ENCODE measurements at regions not wholly inside any gene's neighbourhood (a gene's known extent, or its start where the extent isn't known, plus 50 kb on each side); places are given as distances from the start of the nearest gene placed in this dataset.

DNA sequence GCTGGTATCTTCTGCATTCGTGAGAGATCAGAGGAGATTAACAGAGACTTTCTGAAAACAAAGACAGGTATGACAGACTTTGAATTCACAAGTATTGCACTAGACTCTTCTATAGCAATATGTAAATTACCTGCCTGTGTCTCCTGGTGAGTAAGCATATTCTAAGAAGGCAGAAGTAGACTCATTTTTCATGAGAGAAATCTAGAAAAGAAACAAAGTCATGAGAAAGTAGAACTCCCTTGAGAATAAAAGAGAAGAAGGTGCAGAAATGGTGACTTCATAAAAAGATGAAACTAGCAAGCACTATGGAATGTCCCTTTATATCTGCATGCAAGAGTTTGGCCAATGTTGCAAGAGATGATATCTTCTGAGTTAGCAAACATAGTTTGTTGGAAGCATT, 419.8 kb downstream of the DMRT2 start:
- H3K79me2 ChIP-seq = no peaks in the 10 kb centered on the region
- DNase-seq (ENCODE audit: low spot score) = no peak
- no peaks in the 10 kb centered on the region for H3K9me3 ChIP-seq (ENCODE audit: low read depth)

DNA sequence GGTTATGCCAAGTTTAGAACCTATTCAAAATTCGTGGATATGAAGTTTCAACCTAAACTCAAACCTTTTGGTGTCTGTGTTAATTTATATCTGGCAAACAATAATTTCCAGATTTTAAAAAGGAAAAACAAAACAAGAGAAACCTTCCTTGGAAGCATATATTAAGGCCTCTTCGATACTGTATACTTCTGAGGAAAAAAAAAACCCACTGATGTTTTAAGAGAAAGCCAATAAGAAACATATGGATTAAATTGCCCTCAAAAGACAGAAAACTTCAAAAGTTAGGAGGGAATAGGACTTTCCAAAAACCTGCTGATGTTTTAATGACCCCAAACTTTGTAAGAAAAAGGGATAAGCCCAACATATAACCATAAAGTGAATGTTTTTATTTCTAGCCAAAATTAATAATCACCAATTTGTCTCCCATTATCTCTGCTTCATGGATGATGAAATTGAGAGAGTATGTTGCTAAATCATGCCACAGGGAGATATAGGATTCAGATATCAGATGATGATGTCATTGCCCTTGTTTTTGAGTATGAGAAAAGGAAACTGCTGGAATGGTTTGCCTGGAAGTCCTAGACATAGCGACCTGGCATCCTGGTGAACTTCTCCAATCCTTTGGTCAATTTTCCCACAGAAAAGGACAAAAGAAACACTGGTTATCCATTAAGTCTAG, 423.9 kb downstream of the DMRT2 start:
- no peak for DNase-seq (ENCODE audit: low spot score)
- Histone ChIP-seq H3K9me2 (replicated peaks; ENCODE audit: insufficient read depth) (no peaks in the 10 kb centered on the region), H3K27ac (no peak overlapping the region), H3K36me3 (replicated peaks; ENCODE audit: insufficient read depth, low read depth) (no peaks in the 10 kb centered on the region), H3K4me3 (no peak overlapping the region), H3K4me1 (ENCODE audit: insufficient read depth) (no peaks in the 10 kb centered on the region), H3K27me3 (no peaks in the 10 kb centered on the region), H3K9me3 (ENCODE audit: low read depth) (no peaks in the 10 kb centered on the region), H3K4me2 (no peak overlapping the region), H2AFZ (no peak overlapping the region), H3K79me2 (no peaks in the 10 kb centered on the region), H4K20me1 (ENCODE audit: insufficient read depth, poor library complexity, severe bottlenecking) (no peaks in the 10 kb centered on the region)
- 29% methylated on average over 3 of the region's 3 CpGs for WGBS (ENCODE audit: low lambda C conversion rate, missing lambda C conversion rate)
- TF ChIP-seq, protein P1, sequence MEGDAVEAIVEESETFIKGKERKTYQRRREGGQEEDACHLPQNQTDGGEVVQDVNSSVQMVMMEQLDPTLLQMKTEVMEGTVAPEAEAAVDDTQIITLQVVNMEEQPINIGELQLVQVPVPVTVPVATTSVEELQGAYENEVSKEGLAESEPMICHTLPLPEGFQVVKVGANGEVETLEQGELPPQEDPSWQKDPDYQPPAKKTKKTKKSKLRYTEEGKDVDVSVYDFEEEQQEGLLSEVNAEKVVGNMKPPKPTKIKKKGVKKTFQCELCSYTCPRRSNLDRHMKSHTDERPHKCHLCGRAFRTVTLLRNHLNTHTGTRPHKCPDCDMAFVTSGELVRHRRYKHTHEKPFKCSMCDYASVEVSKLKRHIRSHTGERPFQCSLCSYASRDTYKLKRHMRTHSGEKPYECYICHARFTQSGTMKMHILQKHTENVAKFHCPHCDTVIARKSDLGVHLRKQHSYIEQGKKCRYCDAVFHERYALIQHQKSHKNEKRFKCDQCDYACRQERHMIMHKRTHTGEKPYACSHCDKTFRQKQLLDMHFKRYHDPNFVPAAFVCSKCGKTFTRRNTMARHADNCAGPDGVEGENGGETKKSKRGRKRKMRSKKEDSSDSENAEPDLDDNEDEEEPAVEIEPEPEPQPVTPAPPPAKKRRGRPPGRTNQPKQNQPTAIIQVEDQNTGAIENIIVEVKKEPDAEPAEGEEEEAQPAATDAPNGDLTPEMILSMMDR (IDR thresholded peaks at IDR 0.05; ENCODE audit: poor library complexity) = no peak
- no peak for TF ChIP-seq EZH2 (IDR thresholded peaks at IDR 0.05; ENCODE audit: borderline replicate concordance)
- no peak for TF ChIP-seq EZH2phosphoT487 (IDR thresholded peaks at IDR 0.05; ENCODE audit: low read depth, severe bottlenecking, unreplicated experiment)

More for the DNA sequence above, 419.8 kb downstream of the DMRT2 start:
- Histone ChIP-seq H3K4me2 (no peak overlapping the region), H2AFZ (no peak overlapping the region), H3K27me3 (no peaks in the 10 kb centered on the region), H4K20me1 (ENCODE audit: insufficient read depth, poor library complexity, severe bottlenecking) (no peaks in the 10 kb centered on the region), H3K36me3 (replicated peaks; ENCODE audit: insufficient read depth, low read depth) (no peaks in the 10 kb centered on the region), H3K27ac (no peak overlapping the region), H3K4me3 (no peak overlapping the region), H3K4me1 (ENCODE audit: insufficient read depth) (no peaks in the 10 kb centered on the region), H3K9me2 (replicated peaks; ENCODE audit: insufficient read depth) (no peaks in the 10 kb centered on the region)
- WGBS (ENCODE audit: low lambda C conversion rate, missing lambda C conversion rate) = 17% methylated on average over 1 of the region's 1 CpG
- no peak for TF ChIP-seq EZH2 (IDR thresholded peaks at IDR 0.05; ENCODE audit: borderline replicate concordance)
- TF ChIP-seq, protein P1 (IDR thresholded peaks at IDR 0.05; ENCODE audit: poor library complexity) = no peak
- no peak for TF ChIP-seq EZH2phosphoT487 (IDR thresholded peaks at IDR 0.05; ENCODE audit: low read depth, severe bottlenecking, unreplicated experiment)

DNA sequence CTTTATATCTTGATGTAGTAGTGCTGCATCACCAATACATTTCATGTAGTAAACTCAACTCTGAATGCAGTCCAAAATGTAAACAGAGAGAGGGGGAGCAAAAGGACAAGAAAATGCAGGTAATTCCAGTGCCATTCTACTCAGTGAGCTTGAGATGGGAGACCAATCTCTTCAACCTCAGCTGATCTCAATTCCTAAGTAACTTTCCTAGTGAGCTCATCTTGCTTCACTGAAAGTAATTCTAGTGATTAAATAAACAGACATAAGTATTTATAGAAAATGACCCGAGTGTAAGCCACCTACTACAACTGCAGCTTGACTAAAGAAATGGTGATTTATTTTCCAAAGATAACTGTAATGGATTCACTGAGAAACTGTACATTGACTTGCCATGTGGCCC, 424.5 kb downstream of the DMRT2 start:
- no peak overlapping the region for H2AFZ ChIP-seq
- no peak overlapping the region for H3K27ac ChIP-seq

More for the DNA sequence above, 424.5 kb downstream of the DMRT2 start:
- no peaks in the 10 kb centered on the region for H3K9me2 ChIP-seq (replicated peaks; ENCODE audit: insufficient read depth)
- H3K4me3 ChIP-seq = no peak overlapping the region
- no peaks in the 10 kb centered on the region for H3K79me2 ChIP-seq
- H3K4me1 ChIP-seq (ENCODE audit: insufficient read depth) = no peaks in the 10 kb centered on the region
- H3K4me2 ChIP-seq = no peak overlapping the region
- TF ChIP-seq EZH2phosphoT487 (IDR thresholded peaks at IDR 0.05; ENCODE audit: low read depth, severe bottlenecking, unreplicated experiment) (no peak), EZH2 (IDR thresholded peaks at IDR 0.05; ENCODE audit: borderline replicate concordance) (no peak)
- TF ChIP-seq, protein P1 (IDR thresholded peaks at IDR 0.05; ENCODE audit: poor library complexity) = no peak
- 43% methylated on average over 1 of the region's 1 CpG for WGBS (ENCODE audit: low lambda C conversion rate, missing lambda C conversion rate)
- no peaks in the 10 kb centered on the region for H3K9me3 ChIP-seq (ENCODE audit: low read depth)
- no peaks in the 10 kb centered on the region for H4K20me1 ChIP-seq (ENCODE audit: insufficient read depth, poor library complexity, severe bottlenecking)
- H3K36me3 ChIP-seq (replicated peaks; ENCODE audit: insufficient read depth, low read depth) = no peaks in the 10 kb centered on the region
- no peak for DNase-seq (ENCODE audit: low spot score)
- no peaks in the 10 kb centered on the region for H3K27me3 ChIP-seq

Measured in hepatocyte (in vitro differentiated cells).